ENCODE measurements at regions not wholly inside any gene's neighbourhood (a gene's known extent, or its start where the extent isn't known, plus 50 kb on each side); places are given as distances from the start of the nearest gene placed in this dataset.
"Not testable (repeated sequence)": the region's sequence is repeated elsewhere in the genome, so short reads cannot be mapped to it uniquely, and the experiment has no call there.

DNA sequence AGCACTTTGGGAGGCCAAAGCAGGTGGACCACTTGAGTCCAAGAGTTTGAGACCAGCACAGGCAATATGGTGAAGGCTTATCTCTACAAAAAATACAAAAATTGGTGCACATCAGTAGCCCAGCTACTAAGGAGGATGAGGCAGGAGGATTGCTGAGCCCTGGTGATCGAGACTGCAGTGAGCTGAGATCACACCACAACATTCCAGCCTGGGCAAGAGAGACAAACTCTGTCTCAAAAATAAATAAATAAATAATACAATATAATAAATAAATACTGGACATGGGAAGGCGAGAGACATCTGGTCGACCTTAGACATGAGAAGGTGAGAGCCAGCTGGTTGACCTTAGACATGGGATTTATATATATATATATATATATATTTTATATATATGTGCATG is 119.8 kb upstream of the SLC38A4 start:
- no peak for DNase-seq (ENCODE audit: low read depth)

DNA sequence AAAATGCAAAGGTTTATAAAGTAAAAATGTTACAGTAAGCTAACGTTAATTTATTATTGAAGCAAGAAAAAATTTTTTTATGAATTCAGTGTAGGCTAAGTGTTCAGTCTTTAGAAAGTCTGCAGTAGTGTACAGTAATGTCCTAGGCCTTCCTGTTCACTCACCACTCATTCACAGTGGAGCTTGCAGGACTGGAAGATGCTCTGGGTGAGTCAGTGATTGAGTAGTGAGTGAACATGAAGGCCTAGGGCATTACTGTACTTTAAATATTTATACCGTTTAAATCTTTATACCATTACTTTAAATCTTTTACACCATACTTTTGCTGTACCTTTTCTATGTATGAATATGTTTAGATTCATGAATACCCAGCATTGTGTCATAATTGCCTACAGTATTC is 120.3 kb upstream of the SLC38A4 start:
- peak; percentile 53 for DNase-seq (ENCODE audit: low read depth)

DNA sequence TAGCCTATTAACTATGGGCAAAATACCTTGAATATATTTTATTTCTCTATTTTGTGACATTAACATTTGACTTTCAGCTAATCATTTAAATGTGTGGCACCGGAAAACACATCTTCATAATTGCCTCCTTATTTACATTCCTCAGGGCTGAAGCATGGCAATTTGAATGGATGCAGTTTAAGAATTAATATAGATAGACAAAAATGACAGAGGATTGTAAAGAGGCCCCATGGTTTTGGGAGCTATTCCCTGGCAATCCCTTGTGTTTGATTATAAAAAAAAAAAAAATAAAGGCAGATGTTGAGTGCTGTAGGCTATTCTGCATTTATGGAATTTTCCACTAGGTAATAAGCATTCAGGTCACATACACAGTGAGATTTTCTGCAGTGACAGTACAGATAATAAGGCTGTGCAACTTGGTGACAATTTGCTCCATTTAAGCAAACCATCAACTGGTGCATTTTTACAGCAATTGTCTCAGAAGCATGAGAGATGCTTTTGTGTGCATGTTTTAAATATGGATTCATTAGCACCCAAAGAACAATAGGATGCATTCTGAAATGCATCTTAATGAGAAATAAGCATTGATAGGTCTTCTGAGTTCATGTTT is 123.2 kb upstream of the SLC38A4 start:
- no peak for DNase-seq (ENCODE audit: low read depth)

- DNase-seq (ENCODE audit: low read depth) = no peak
These were observed 124.3 kb upstream of the SLC38A4 start for GRCh38 chr12:46950094-46950493.

DNA sequence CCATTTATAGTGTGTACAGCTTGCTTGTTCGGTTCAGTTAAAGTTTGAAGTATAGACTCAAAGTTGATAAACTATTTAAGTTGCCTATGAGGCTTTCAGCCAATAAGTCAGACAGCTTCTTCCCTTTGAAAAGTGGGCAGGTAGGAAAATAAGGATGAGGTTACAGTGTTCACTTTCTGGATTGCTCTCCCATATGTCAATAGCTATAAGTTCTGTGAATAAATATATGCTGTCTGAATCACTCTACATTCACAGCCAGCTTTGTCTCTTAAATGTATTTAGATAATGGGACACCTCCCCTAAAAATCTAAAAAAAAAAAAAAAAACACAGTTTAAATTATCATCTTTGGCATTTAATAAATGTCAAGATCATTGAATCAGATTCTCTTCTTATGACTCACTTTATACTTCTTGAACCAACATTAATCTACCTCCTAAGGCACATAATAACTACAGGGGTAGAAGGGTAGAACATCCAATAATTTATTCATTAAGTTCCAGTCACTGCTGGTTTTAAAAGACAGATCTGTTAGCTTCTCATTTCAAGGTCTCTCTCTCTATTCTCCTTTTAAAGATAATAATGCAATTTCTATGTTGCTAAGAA is 126.4 kb upstream of the PCED1B start:
- no peak for DNase-seq (ENCODE audit: low read depth)

GRCh38 chr12:46956451-46957035 is 122.9 kb upstream of the PCED1B start:
- no peak for DNase-seq (ENCODE audit: low read depth)

DNA sequence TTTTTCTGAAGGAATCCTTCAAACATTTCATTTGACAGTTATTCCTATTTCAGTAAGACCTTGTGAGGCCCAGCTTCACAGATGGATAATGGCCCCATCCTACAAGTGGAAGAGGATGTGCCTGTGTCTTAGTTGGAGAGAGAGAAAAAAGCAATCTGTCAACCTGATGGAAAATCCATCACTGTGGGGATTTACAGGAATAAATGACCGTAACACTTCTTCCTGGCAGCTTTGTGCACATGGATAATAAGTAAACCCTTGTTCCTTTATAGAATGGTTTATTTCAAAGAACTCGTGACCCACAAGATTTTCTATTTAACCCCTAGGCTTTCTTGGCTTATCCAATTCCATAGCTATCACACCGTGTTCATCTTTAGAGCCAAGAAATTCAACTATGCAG is 121.4 kb upstream of the PCED1B start:
- no peak for DNase-seq (ENCODE audit: low read depth)

GRCh38 chr12:46958599-46959290 is 120.7 kb upstream of the PCED1B start:
- DNase-seq (ENCODE audit: low read depth) = no peak

- DNase-seq (ENCODE audit: low read depth) = peak; percentile 90
These were observed 119.9 kb upstream of the PCED1B start for GRCh38 chr12:46959502-46959901.

DNA sequence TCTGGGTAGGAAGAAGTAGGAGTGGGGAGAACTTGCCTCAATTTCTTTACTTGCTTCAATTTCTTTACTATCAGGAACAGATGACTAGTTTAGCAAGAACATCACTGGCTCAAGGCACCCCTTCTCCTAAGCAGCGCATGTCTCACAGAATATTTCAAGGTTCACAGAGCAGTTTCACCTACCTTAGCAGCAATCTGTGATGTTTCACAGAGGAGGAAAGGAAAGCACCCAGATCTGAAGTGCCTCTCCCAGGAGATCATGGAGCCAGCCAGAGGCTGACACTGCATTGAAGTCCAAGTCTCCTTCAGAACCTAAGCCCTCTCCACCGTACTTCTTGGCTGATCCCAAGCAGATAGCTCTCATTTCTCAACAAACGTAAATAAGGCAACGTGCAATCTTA is 118.7 kb upstream of the PCED1B start:
- DNase-seq (ENCODE audit: low read depth) = no peak

GRCh38 chr12:46963191-46963590 is 116.2 kb upstream of the PCED1B start:
- no peak for DNase-seq (ENCODE audit: low read depth)

- no peak for DNase-seq (ENCODE audit: low read depth)
These were observed 115.1 kb upstream of the PCED1B start for GRCh38 chr12:46963977-46964971.

DNA sequence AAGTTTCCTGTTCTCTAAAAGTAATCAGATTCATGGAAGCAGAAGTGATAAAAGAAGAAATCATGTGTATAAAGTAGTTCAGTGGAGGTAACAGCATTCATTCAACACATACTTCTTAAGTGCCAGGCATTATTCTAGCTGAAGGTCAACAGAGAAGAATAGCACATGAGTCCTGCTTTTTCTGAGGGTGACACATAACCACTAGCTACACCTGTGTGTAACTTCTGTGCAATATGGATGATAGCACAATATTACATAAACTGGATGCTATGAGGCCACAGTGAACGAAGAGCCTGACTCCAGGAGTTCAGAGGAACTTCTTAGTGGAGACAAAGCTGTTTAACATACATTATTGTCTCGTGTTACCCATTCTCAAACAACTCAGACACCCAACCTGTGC is 114.3 kb upstream of the PCED1B start:
- no peak for DNase-seq (ENCODE audit: low read depth)

DNA sequence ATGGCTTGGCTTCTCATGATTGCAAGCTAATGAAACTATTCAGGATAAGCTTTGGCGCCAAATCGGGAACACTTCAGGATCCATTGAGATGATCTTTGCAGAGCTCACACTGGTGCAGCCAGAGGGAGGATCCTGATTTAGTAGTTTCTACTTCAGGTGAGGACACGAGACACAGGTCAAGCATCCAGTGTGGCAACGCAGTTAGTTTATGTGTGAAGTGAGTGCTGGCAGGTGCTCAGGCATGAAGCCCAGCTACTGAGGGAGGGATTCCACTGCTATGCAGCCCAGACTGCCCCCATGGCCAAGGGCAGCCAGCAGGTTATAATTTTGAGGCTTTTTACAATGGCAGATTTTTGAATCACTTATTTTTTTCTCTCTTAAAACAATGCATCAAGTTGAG is 113.5 kb upstream of the PCED1B start:
- no peak for DNase-seq (ENCODE audit: low read depth)

GRCh38 chr12:46970636-46971035 is 108.8 kb upstream of the PCED1B start:
- DNase-seq (ENCODE audit: low read depth) = no peak

GRCh38 chr12:46973937-46974336 is 105.5 kb upstream of the PCED1B start:
- not testable (repeated sequence) for DNase-seq (ENCODE audit: low read depth)

- DNase-seq (ENCODE audit: low read depth) = no peak
These were observed 101.5 kb upstream of the PCED1B start for GRCh38 chr12:46977871-46978375.

DNA sequence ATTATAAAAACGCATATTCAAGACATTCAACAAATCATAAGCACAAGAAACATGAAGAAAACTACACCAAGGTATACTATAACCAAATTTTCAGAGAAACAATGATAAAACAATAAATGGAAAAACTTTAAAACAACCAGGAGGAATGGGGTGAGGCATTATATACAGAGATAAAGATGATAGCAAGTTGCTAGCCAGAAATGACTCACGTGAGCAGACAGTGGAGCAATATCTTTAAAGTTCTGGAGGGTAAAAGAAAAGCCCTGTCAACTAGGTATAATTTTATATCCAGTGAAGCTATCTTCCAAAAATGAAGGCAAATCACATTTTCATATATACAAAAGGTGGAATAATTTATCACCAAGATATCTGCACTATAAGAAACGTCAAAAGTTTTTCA is 97.8 kb upstream of the PCED1B start:
- no peak for DNase-seq (ENCODE audit: low read depth)

DNA sequence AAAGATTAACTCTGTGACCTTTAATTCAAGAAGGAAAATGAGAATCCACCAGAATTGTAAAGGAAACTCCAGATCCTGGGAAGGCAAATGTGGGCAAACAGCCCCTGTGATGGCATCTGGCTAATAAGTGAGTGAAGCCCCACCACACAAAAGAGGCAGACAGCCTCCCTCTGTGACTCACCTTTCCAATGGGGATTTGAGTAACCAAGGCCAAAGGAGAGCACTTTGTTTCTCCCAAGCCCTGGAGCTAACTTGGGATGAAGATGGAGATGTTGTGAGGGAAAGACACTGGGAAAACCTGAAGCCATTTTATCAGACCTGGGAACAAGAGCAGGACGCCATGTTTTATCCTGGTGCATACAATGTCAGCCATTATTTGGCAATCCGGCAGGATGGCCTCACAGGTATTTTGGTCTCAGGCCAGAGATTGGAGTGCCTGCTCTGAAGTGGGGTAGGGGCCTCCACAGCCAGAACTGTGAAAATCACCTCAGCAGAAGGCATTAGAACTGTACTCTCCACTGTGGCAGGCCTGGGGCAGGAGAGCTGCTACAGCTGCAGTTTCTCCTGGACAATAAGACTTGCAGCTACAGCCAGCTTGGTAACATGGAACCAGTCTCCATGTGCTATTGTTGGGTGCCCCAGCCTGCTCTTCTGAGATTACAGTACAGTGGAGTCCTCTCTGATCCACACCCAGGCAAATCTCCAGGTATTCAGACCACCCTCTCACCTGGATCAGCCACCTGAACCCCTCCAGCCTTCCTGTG is 96.6 kb upstream of the PCED1B start:
- no peak for DNase-seq (ENCODE audit: low read depth)

DNA sequence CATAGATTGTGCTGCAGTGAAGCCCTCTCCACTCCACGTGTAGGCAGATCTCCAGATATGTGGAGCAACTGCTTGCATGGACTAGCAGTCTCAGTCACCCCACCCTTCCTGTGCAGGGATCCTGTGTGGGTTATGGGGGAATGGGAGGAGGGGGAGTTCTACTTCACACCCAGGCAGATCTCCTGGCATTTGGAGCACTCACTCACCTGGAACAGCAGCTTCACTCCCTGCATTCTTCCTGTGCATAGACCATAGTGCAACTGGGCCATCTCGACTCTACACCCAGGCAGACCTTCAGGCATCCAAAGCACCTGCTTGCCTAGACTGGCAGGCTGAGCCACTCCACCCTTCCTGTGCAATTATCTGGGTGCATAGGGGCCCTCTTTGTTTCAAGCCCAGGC is 96.0 kb upstream of the PCED1B start:
- no peak for DNase-seq (ENCODE audit: low read depth)

Measured in HS-5 (cell line).